ENCODE measurements at regions not wholly inside any gene's neighbourhood (a gene's known extent, or its start where the extent isn't known, plus 50 kb on each side); places are given as distances from the start of the nearest gene placed in this dataset.
"Not testable (repeated sequence)": the region's sequence is repeated elsewhere in the genome, so short reads cannot be mapped to it uniquely, and the experiment has no call there.

DNA sequence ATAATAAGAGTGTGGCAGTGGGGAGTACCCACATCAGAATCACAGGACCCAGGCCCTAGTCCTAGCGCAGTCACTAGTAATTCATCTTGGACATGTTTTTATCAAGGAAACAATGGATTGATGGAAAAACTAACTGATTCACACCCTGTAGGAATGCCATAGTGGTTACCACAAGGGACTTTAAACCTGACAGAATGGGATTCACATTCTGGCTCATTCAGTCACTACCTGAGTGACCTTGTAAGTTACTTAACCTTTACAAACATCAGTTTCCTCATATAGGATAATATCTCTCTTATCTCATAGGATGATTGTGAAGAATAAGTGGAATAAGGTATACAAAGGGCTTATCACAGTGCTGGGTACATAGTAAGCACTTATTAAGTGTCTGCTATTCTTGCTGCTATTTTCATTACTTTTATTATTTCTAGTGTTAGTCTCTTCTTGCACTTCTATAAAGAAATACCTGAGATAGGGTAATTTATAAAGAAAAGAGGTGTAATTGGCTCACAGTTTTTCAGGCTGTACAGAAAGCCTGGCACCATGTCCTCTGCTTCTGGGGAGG lies 247.5 kb upstream of the KLF3 start:
- DNase-seq (ENCODE audit: low spot score), result no peak

DNA sequence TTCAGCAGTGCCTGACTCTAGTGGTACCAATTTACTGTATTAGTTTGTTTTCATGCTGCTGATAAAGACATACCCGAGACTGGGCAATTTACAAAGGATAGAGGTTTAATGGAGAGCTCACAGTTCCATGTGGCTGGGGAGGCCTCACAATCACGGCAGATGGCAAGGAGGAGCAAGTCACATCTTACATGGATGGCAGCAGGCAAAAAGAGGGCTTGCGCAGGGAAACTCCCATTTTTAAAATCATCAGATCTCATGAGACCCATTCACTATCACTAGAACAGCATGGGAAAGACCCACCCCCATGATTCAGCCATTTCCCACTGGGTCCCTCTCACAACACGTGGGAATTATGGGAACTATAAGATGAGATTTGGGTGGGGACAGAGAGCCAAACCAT lies 243.7 kb upstream of the KLF3 start:
- not testable (repeated sequence) for DNase-seq (ENCODE audit: low spot score)

DNA sequence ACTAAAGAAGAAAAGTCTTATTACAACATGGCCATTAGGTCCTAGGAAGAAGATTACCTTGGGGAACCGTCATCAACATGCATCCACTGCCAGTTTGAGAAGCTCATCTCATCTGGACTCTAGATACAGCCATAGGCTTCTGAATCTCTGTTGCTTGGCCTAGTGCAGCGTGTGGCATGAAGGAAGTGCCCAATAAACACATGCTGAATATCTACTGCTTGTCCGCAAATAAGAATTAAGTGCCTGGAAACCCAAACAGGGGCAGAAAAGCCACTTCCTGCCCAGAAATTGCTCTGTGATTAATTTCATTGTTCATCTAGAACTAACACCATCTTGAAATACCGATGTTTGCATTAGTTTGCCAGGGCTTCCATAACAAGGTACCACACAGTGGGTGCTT lies 241.1 kb upstream of the KLF3 start:
- no peak for DNase-seq (ENCODE audit: low spot score)

DNA sequence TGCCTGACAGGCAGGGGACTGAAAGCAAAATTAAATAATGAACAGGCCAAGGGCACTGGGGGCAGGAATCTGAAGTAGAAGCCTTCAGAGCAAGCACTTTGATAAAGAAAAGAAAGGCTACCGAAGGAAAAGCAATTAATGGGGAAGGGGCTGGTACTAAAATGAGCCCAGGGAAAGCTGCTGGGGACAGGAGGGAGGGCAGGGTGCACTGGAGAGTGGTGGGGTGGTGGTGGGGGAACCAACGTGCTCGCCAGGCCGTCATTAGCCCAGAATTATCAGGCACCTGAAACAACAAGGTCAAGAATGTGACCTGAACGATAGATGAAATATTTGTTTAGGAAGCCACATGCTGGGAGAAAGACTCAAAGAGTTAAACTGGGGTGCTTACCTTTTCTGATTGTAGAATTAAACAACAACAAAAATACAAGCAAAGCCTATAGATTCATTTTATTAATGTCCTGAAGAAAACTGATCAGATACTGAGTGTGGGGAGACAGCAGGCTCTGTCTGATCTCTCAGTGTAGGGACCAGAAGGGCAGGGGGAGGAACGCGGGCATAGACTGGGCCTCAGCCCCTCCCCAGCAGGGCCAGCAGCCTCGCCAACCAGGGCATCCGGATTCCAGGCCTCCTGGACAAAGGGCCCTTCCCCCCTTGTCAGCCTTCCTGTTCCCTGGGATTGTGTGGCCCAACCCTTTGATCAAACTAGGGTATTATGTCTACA lies 239.7 kb upstream of the KLF3 start:
- DNase-seq (ENCODE audit: low spot score), result no peak

DNA sequence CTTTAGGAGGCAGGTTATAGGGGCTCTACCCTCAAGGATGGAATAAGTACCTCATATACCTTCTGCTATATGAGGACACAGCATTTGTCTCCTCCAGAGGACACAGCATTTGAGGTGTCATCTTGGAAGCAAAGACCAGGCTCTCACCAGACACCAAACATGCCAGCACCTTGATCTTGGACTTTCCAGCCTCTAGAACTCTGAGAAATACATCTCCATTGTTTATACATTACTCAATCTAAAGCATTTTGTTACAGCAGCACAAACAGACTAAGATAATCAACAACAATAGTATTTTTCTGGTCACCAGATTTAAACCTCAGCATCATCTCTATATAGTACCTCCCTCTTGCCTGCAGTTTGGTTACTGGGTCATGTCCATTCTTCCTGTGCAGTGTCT lies 237.5 kb upstream of the KLF3 start:
- no peak for DNase-seq (ENCODE audit: low spot score)

DNA sequence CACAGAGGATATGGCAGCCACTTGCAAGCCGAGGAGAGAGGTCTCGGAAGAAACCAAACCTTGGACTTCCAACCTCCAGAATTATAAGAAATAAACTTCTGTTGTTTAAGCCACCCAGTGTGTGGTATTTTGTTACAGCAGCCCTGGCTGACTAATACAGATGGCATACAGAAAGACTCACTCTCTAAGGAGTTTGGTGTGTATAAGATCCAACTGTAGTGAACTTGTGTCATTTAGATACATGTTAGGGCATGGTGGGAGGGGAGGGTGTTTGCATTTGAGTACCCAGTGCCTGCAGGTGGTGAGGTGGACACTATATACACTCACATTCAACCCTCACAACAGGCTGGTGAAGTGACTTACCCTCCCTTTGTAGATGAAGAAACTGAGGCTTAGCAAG lies 233.2 kb upstream of the KLF3 start:
- DNase-seq (ENCODE audit: low spot score), result no peak

DNA sequence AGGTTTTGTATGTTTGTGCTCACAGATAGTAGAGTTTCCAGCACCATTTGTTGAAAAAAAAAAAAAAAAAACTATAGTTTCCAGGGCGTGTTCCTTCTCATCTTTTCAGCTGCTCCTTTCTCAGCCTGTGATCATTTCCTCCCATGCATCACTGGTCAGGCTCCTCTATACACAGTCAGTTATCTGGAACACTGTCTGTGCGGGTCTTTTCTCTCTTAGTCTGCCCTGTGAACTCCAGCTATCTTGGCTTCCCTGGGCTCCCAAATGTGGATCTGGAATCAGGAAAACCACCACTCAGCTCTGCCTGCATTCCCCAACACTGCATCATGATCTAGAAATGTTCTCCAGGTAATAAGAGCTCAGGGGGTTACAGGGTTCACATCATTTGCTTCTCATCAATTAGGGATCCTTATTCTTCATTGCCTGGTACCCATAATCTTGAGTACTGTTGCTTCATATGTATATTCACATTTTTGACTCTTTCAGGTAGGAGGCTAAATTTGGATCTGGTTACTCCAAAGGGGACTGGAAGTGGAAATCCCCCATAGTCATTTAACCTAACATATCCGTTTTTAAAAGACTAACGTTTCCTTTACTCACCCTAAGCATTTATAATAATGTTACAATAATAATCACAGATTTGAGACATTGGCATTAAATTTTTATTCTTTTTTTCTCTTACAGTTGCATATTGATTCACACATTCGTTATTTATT lies 221.8 kb upstream of the KLF3 start:
- no peak for DNase-seq (ENCODE audit: low spot score)

DNA sequence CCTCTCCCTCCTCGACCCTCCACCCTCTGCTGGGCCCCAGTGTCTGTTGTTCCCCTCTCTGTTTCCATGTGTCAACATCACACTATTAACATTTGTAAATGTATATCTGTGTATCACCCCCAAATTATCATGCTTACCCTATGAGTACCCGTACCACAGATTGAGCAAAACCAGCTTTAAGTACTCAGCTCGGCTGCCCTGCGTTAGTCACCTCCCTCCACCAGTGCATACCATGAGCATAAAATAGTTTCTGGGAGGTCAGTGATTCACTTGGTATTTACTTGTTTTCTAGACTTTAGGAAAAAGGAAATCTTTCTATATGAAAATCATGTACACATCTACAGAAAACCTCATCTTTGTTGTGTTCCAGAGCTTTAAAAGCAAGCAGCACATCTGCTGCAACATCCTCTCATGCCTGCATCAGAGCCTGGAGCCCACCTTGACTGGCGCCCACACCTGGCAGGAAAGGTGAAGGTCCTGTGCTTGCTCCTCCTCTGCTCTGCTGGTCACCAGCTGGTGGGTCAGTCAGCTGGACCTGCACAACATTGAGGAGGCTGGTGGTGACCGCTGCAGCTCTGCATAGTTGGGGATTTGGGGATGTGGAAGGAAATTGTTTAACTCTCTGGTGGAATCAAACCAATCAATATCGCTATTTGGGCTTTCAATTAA lies 214.4 kb upstream of the KLF3 start:
- no peak for DNase-seq (ENCODE audit: low spot score)

DNA sequence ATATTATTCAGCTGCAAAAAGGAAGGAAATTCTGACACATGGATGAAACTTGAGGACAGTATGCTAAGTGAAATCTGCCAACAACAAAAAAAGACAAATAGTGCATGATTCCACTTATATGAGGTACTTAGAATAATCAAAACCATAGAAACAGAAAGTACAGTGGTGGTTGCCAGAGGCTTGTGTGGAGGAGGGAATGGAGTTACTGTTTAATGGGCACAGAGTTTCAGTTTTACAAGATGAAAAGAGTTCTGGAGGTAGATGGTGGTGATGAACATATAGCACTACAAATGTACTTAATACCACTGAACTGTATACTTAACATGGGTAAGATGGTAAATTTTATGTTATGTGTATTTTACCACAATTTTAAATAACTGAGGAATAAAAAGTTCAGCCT lies 212.0 kb upstream of the KLF3 start:
- no peak for DNase-seq (ENCODE audit: low spot score)

DNA sequence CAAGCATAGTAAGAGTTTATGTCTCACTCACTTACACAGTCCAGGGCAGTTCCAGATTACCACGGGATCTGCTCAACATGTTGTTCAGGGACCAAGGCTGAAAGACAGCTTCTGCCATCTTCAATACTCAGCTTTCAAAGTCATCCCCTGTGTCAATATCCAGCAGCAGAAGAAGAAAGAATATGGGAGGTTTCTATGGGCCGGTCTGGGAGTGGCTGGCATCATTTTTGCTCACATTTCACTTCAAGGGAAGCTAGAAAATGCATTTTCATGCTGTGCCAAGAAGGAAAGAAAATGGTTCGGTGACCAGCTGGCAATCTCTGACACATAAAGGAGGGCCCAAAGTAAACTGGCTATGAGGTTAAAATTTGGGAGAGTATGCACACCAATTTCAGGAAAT lies 211.5 kb upstream of the KLF3 start:
- no peak for DNase-seq (ENCODE audit: low spot score)

DNA sequence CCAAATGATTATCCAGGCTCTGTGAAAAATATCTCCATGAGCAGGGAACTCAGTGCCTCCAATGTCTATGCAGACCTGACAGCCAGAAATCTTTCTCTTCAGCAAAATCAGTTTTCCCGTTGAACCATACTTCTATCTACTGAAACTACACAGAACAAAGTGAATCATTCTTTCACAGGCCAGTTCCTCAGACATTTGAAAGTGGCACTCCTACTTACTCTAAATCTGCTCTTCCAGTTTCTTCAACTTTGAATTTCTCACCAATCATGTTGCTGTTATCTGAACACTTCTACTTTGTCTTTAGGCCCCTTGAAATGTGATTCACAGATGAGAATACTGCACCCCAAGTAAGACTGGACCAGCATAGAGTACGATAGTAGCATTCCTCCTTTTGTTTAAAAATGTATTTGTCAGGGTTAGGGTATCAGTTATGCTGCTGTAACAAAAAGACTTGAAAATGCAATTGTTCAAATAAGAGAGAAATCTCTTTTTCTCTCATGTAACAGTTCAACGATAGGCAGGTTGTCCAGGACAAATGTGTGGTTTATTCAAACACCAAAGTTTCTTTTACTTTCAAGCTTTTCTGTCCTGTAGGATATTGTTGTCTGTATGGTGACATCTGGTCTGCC lies 210.6 kb upstream of the KLF3 start:
- DNase-seq (ENCODE audit: low spot score), result no peak

DNA sequence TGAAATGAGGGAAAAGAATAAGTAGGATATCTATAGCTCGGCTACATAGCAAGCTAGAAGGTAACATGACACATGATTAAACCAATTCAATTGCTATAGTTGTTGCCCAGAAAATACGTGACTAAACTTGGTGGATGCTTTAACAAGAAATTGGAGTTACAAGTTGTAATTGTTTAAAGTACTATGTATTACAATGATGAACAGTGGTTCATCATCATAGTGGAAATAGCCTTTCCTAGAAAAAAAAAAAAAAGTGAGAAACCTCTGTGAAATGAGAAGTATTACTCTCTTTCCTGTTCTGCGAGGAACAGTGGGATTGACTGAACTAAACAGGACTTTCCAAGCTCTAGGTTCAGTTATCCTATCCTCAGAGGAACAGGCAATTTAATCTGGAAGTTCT lies 209.7 kb upstream of the KLF3 start:
- DNase-seq (ENCODE audit: low spot score), result no peak

DNA sequence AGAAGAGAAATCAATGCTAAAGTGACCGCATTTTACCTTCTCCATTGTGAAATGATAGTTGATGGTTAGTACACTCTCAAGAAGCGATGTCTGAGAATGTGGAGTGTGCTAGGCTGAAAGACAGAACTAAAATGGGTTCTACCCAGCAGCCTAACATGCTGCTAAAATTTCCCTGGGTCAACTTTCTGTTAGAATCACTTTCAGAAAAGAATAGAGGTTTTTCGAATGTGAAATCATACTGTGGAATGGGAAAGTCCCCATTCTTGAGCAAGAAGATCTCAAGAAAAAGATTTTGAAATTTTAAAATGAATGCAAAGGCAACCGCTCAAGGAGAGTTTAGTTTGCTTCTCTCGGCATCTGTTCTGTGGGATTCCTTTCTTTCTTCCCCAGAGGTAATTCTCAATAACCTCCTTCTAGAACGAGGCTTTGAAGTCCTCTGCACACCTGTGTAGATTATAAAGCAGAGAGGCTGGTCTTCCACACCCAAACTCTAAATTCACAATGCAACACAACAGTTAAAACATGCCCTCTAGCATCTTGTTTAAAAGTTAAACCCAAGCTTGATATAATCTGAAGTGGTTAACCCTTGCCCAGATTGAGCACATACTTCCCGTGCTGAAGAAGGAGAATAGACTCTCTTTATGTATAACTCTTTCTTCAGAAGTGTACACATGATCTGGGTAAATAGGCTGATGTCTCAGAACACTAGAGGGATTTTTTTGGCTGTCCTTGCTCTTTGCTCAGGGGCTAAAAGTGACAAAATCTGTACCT lies 208.7 kb upstream of the KLF3 start:
- DNase-seq (ENCODE audit: low spot score), result no peak

DNA sequence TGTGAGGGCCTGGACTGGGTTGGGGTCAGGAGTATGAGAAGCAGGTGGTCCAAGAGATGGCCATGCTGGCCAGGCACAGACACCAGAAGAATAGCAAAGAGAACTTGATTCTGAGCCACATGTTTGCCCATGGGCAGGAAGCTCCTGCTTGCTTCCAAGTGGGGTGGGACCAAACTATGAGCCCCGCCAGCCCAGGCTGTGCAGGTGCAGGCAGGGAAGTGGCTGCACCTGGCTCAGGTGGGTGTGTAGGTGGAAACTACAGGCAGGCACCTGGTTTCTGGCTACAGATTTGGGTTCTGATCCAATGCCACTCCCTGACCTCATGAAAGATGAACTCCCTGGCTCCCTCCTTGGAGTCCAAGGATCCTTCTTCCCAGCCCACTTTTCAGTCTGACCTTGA lies 207.9 kb upstream of the KLF3 start:
- no peak for DNase-seq (ENCODE audit: low spot score)

DNA sequence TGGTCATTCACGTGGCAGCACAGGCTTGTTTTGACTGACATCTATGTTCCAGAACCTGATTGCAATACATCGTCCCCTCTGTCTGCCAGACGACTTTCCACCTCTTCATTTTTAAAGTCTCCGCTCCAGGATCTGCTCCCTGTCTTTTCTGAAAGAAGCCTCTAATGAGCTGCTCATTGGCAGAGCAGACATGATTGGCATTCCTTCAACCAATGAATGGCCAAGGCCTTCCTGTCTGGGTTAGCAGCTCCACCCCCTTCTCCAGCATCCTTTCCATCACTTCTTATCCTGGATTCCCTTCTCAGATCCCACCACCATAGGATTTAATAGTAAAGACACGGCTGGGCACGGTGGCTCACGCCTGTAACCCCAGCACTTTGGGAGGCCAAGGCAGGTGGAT lies 202.7 kb upstream of the KLF3 start:
- DNase-seq (ENCODE audit: low spot score), result no peak

DNA sequence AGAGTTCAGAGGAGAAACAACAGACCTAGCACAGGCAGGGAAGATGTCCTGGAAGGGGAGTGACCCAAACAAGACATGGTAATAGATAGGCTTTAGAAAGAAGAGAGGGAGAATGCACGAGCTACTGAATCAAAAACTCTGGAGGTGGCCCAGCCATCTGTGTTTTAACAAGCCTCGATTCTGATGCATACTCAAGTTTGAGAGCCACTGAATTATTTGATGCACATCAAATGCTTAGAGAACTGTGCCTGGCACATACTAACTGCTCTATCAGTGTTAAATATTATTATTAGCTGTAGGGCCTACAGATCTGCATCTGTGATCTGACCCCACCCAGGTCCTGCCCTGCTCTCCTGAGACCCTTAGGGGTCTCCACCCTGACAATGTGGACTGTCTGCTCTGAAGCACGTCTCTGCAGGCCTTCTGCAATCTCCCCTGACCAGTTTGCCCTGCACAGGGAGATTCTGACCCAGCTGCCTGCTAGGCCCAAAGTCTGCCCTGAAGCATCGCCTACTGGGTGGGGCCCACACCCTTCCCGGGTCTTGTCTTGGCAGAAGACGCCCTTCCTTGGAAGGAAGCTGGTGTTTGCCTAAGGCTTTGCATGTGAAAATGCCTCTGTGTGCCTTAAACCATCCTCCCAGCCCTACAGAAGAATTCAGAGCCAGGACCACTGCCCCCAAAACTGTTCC lies 201.5 kb upstream of the KLF3 start:
- DNase-seq (ENCODE audit: low spot score), result no peak

DNA sequence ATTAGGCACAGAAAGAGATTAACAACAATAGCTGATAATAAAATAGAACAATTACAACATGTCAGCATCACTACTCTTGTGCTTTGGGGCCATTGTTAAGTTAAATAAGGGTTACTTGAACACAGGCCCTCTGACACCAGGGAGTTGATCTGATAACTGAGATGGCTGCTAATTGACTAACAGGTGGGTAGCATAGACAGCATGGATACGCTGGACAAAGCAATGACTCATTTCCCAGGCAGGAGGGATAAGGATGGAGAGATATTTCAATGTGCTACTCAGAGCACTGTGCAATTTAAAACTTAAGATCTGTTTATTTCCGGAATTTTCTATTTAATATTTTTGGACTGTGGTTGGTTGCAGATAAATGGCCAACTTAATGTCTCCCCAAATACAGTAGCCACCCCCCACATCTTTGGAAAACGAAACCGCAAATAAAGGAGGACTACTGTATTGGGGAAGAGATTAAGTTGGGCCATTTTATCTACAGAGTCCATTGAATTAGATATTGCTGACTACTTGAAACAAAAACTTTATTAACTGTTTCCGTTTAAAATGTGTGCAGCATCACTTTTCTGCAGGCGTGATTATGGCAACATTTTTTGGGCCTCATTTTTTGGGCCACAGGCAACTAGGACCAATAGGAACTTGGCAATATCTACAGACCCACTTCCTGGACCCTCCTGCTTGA lies 200.6 kb upstream of the KLF3 start:
- DNase-seq (ENCODE audit: low spot score), result no peak

DNA sequence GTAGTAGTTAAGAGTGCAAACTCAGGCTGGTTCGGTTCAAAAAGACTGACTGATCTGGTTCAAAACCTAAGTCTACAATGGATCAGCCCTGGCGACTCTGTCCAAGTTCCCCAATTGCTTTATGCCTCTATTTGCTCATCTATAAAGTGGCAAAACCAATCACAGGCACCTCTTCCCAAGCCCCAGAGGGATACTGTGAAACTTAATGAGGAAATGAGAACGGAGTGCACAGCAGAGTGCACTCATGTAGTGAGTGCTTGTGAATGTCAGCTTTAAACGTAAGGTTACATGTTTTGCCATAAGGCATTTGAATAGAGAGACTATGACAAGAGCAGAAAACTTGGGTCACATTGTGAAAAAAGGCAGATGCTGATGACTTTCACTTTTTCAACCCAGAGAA lies 199.7 kb upstream of the KLF3 start:
- no peak for DNase-seq (ENCODE audit: low spot score)

DNA sequence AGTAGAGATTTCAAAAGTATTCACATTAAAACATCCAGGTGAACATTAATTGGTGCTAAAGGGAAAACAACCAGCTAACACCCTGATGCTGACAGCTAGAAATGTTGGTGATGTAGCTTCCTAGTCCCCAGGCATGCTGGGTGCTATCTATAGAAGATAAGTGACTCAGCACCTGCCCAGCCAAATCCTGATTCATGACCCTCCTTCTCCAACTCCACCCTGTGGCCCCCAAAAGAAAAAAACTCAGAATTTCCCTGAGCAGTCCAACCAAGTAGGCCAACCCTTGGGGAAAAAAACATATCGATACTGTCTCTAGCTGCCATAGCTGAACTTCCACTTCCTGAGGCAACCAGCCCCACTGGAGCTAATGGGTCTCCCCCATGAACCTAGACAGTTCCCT lies 197.6 kb upstream of the KLF3 start:
- DNase-seq (ENCODE audit: low spot score), result no peak

DNA sequence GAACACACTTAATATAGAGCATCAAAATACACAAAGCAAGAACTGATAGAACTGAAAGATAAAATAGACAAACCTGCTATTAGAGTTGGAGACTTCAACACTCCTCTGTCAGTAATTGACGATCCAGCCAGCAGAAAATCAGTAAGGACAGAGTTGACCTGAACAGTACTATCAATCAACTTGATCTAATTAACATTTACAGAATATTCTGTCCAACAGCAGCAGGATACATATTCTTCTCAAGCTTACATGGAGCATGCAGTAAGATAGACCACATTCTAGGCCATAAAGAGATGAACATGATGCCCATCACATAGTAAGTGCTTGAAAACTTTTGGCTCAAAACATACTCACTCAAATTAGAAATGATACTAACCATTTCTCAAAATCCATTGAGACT lies 196.7 kb upstream of the KLF3 start:
- DNase-seq (ENCODE audit: low spot score), result no peak

Measured in LoVo (cell line).